Liver (tissue), 3 donors: ENCODE measurements at regions not wholly inside any gene's neighbourhood (a gene's known extent, or its start where the extent isn't known, plus 50 kb on each side); places are given as distances from the start of the nearest gene placed in this dataset.

Experiments
- CTCF ChIP-seq: fragments of 150-350 bp; IDR thresholded peaks from 2 replicates; pipeline ENCODE4 v1.5.1; 2017; ENCODE audit warnings: improper control_type of control experiment, low read depth, low read length; ENCODE audit not compliant: missing input control
- EGR1 ChIP-seq, 2 donors: IDR thresholded peaks; 2 replicates each; pipeline ENCODE4 v1.6.1; 2016 to 2018; ENCODE audit warnings: antibody characterized with exemption in 2 of 2, low read depth in 2 of 2
- GABPA ChIP-seq, 2 donors: IDR thresholded peaks in 1 of 2; conservative IDR thresholded peaks in 1 of 2; 2 replicates each; pipeline ENCODE4 v1.6.1; 2016; ENCODE audit warnings: antibody characterized with exemption in 2 of 2, mild to moderate bottlenecking in 1 of 2, moderate library complexity in 1 of 2
- JUND ChIP-seq, 2 donors: IDR thresholded peaks; 2 replicates each; pipeline ENCODE4 v1.6.1; 2016; ENCODE audit warnings: antibody characterized with exemption in 2 of 2
- RAD21 ChIP-seq, 2 donors: IDR thresholded peaks; 2 replicates each; pipeline ENCODE4 v1.6.1; 2016; ENCODE audit warnings: antibody characterized with exemption in 2 of 2, mild to moderate bottlenecking in 2 of 2
- YY1 ChIP-seq: IDR thresholded peaks from 2 replicates; pipeline ENCODE4 v1.6.1; 2016; ENCODE audit warnings: antibody characterized with exemption, mild to moderate bottlenecking
- TF ChIP-seq, protein P1 (sequence below): IDR thresholded peaks from 2 replicates; pipeline ENCODE4 v1.6.1; 2016; ENCODE audit warnings: antibody characterized with exemption
- donor health status: healthy.
- donor health status: healthy.

DNA sequence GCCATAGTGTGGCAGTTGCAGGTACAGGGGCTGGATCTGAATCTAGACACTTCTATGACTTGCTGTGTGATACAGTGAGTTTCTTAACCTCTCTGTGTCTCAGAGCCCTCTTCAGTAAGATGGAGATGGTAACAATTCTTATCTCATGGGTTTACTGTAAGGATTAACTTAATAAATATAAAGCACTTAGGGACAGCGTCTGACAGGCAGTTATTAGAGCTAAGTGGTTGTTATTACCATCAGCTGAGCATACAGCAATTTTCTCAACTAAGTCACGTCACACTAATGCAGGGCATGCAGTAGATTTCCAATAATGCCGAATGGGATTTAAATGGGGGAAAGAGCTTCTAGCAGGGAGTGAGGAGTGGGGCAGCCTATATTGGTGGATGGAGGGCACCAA is 162.6 kb downstream of the SH2D4B start:
- TF ChIP-seq CTCF (no peak), RAD21 (IDR thresholded peaks at IDR 0.05) (no peak), EGR1 (IDR thresholded peaks at IDR 0.05; ENCODE audit: low read depth in 2 of 2) (no peak), YY1 (no peak), GABPA (IDR thresholded peaks at IDR 0.05 in 1 of 2, conservative IDR thresholded peaks at IDR 0.05 in 1 of 2) (no peak), JUND (IDR thresholded peaks at IDR 0.05) (no peak)
- TF ChIP-seq, protein P1, sequence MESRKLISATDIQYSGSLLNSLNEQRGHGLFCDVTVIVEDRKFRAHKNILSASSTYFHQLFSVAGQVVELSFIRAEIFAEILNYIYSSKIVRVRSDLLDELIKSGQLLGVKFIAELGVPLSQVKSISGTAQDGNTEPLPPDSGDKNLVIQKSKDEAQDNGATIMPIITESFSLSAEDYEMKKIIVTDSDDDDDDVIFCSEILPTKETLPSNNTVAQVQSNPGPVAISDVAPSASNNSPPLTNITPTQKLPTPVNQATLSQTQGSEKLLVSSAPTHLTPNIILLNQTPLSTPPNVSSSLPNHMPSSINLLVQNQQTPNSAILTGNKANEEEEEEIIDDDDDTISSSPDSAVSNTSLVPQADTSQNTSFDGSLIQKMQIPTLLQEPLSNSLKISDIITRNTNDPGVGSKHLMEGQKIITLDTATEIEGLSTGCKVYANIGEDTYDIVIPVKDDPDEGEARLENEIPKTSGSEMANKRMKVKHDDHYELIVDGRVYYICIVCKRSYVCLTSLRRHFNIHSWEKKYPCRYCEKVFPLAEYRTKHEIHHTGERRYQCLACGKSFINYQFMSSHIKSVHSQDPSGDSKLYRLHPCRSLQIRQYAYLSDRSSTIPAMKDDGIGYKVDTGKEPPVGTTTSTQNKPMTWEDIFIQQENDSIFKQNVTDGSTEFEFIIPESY = no peak
